Skeletal muscle cell (primary cell): ENCODE measurements at regions not wholly inside any gene's neighbourhood (a gene's known extent, or its start where the extent isn't known, plus 50 kb on each side); places are given as distances from the start of the nearest gene placed in this dataset.

Source experiments
- DNase-seq: peaks from one replicate; pipeline ENCODE4 v3.0.0-alpha.2; 2010; ENCODE audit warnings: low read depth
- H3K4me3 ChIP-seq: 2 replicates; pipeline ENCODE4 v1.5.1; 2011; ENCODE audit warnings: low read depth, mild to moderate bottlenecking, control low read depth, low read length, moderate library complexity

DNA sequence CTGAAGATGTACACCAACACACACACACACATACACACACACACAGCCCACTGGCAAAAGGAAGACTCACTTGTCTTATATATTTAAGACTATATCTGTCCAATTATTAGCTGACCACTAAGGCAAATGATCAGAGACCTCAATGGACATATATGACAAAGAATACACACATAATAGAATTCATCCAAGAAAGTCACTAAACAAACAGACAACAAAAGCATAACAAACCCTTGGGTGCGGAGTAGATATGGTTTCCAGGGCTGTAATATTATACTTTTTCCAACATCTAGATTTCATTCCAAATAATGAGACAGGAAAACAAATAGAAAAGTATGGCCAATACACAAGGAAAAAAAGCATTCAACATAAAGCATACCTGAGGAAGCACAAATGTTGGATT lies 72.3 kb upstream of the PRICKLE2 start:
- H3K4me3 ChIP-seq: no peak overlapping the region
- DNase-seq: no peak

DNA sequence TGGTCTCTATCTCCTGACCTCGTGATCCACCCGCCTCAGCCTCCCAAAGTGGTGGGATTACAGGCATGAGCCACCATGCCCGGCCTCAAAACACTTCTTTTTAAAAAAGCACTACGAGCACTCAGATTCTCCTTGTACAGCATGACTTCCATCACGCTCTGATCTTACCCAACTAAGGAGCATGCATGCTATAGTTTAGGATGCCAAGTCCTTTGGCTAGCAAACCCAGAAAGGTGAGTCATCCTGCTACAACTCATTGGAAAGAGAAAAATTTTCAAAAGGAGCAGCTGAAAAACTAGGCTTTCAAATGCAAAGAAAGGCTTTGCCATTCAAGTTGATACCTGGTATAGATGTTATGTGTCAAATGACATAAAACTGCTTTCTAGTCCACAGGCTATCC lies 70.3 kb upstream of the PRICKLE2 start:
- no peak overlapping the region for H3K4me3 ChIP-seq
- DNase-seq: peak; percentile 80

GRCh38 chr3:64294771-64295170 lies 69.5 kb upstream of the PRICKLE2 start:
- no peak overlapping the region for H3K4me3 ChIP-seq

DNA sequence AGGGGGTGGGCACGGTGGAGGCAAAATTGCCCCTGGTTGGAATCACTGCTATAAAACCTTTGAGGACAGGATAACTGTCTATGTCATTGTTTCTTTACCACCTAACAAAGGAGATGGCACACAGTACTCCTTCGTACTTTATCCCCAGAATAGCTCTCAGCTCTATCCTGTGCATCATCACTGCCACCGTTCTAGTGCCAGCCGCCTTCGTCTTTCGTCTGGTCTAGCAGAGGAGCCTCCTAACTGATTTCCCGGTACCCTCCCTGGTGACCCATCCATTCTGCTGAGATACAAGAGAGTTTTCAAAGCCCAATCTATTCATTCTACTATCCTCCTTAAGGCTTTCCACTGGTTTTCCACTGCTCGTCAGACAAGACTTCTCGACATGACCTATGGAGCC lies 67.9 kb upstream of the PRICKLE2 start:
- DNase-seq: no peak
- no peak overlapping the region for H3K4me3 ChIP-seq

More at GRCh38 chr3:64294771-64295170, 69.5 kb upstream of the PRICKLE2 start:
- no peak for DNase-seq

DNA sequence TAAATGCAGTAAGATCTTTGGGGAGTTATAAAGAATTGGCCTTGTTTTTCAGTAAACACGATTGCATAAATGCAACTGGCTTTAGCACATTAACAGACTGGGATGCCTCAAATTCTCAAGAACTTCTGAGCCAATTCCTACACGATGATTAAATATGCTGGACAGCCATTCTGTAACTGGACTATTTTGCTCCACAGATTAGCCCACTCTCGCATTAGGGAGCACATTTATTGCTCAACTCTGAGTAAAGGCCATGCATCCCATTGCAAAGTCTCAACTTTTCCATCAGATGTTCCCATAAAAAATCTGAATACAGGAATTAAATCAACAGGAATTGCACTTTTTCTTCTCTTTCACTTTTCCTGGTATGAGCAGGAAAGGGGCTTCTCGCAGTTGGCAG lies 66.7 kb upstream of the PRICKLE2 start:
- DNase-seq: peak; percentile 86

DNA sequence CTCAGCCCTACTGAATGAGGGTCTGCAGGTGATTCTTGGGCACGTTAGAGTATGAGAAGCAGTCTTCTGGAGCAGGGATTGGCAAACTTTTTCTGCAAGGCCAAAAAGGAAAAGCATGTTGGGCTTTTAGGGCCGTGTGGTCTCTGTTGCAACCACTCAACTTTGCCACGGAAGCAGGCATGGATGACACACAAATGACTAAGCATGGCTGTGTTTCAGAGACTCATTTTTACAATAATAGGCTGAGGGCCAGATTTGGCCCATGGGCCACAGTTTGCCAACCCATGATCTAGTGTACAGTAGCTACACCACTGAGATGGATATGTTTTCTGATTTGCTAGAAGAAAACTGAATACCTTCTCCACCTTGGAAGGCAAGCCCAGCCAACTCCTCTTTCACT lies 66.1 kb upstream of the PRICKLE2 start:
- peak; percentile 89 for DNase-seq
- no peak overlapping the region for H3K4me3 ChIP-seq

More for the DNA sequence above, 66.7 kb upstream of the PRICKLE2 start:
- no peak overlapping the region for H3K4me3 ChIP-seq

DNA sequence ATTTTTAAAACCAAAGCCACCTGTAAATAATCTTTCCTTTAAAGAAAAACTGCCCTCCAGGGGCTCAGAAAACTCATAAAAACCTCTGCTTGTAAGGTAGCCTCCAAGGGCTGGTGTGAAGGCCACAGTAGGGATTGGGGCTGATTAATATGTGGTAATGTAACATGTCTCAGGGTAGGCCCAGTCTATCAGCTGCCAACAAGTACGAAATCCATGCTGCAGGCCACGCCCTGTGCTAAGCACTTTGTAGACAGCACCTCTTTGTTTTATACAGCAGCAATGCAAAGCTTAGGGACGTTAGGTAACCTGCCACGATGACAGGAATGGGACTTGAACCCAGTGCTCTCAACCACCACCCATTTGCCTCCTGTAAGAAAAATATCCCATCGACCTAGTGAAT lies 65.6 kb upstream of the PRICKLE2 start:
- H3K4me3 ChIP-seq: no peak overlapping the region
- DNase-seq: no peak

DNA sequence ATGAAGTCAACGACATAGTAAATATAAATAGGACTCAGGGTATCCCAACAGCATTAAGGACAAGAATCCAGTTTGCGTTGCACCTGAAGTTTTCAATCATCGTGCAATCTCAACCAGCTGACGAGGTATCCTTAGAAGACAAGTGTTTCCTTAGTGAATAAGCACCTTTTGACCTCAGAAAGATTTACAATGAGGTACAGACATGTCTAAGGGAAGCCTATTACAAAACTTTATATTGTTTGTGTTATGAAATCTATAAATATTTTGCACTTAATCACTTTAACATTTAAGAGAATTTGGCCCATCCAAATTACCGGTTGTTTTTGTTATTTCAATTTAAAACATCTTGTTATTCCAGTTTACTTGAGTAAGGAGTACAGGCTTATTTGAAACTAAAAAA lies 64.9 kb upstream of the PRICKLE2 start:
- H3K4me3 ChIP-seq: no peak overlapping the region

GRCh38 chr3:64289622-64290021 lies 64.4 kb upstream of the PRICKLE2 start:
- H3K4me3 ChIP-seq: no peak overlapping the region
- DNase-seq: no peak

More for the DNA sequence above, 64.9 kb upstream of the PRICKLE2 start:
- DNase-seq: no peak

- H3K4me3 ChIP-seq: no peak overlapping the region
- DNase-seq: no peak
Measured at GRCh38 chr3:64278625-64279024, 53.4 kb upstream of the PRICKLE2 start.

- H3K4me3 ChIP-seq: no peak overlapping the region
- DNase-seq: no peak
Measured at GRCh38 chr3:64276131-64276530, 50.9 kb upstream of the PRICKLE2 start.
